LNCAP (cell line): ENCODE measurements at regions not wholly inside any gene's neighbourhood (a gene's known extent, or its start where the extent isn't known, plus 50 kb on each side); places are given as distances from the start of the nearest gene placed in this dataset.

ENCODE experiments used
- TF ChIP-seq, protein P1 (sequence below): fragments of 450-650 bp; IDR thresholded peaks from 2 replicates; pipeline ENCODE4 v1.5.1; 2017; ENCODE audit warnings: mild to moderate bottlenecking

DNA sequence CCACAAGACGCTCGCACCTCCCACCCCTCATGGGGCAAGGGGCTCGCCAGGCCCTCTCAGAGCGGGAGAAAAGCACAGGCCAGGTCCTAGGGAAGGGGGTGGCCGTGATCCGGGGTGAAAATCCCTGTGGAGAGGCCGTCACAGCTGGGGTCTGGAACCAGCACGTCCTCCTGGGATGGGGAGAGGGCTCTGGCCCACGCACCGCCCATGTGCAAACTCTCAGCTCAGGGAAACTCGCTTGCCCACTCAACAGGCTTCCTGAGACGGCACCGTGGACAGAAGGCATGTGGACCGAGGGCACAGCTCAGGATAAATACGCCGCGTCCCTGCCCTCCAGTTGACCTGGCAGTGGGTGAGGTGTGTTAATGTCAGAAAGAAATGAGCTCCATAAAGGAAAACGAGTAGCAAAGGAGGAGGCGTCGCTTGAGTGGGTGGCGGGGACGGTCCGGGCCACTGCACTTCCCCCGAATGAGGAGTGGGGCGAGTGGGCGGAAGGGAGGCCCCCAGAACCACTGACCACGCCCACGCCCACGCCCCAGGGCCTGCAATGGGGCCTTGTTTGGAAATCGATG is 57.6 kb upstream of the GALNT9 start:
- TF ChIP-seq, protein P1, sequence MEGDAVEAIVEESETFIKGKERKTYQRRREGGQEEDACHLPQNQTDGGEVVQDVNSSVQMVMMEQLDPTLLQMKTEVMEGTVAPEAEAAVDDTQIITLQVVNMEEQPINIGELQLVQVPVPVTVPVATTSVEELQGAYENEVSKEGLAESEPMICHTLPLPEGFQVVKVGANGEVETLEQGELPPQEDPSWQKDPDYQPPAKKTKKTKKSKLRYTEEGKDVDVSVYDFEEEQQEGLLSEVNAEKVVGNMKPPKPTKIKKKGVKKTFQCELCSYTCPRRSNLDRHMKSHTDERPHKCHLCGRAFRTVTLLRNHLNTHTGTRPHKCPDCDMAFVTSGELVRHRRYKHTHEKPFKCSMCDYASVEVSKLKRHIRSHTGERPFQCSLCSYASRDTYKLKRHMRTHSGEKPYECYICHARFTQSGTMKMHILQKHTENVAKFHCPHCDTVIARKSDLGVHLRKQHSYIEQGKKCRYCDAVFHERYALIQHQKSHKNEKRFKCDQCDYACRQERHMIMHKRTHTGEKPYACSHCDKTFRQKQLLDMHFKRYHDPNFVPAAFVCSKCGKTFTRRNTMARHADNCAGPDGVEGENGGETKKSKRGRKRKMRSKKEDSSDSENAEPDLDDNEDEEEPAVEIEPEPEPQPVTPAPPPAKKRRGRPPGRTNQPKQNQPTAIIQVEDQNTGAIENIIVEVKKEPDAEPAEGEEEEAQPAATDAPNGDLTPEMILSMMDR, result no peak

DNA sequence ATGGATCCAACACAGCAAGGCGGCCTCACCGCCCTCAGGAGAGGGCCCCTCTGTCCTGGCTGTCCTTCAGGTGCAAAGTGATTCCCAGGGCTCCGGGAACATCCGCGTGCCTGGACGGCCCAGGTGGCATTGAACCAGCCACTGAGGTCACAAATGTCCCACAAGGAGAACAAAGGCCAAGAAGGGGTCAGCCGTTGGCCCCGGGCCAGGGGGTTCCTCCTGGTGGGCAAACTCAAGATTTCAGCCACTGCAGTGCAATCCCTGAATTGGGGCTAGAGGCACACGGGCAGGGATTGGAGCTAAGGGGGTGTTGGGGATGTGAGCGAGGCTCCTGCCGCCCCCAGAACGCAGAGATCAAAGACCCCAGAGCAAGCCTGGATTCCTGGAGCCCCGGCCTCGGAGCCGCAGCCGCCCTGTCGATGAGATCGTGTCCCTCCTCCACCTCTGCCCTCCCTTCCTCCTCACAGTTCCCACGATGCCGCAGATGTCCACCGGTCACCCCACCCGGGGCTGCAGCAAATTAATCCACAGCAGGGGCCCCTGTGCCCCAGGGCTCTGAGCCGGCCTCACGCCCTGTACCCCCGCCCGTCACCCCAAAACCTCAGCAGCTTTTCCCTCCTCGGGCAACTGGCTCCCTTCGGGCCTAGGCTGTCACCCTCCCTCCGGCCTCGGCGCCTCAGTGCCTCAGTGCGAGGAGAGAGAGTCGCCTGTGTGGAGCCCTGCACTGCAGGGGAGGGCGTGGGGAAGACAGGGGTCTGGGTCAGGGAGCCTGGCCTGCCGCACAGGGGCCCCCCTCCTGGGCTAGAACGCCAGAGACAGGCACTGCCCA is 56.7 kb upstream of the GALNT9 start:
- TF ChIP-seq, protein P1, result no peak

GRCh38 chr12:132384916-132385774 is 55.8 kb upstream of the GALNT9 start:
- TF ChIP-seq, protein P1, result no peak

GRCh38 chr12:132380641-132381040 is 51.3 kb upstream of the GALNT9 start:
- TF ChIP-seq, protein P1, result no peak

DNA sequence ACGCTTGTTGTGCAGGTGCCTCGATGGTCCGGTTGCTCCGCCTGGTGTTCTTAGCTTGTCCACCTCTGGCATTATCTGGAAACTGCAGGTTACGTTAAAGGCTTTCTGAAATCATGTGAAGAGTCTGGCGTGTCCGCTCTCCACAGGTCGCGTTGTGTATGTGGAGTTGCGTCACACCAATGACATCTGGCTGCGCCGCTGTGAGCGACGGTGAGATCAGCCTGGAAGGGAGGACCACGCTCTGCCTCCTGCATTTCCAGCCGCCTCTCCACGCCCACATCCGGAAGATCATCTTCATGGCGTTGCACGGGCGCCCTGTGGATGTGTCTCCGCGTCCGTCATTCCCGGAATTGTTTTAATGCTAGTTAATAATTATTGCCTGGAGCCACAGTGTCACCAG is 50.6 kb upstream of the GALNT9 start:
- TF ChIP-seq, protein P1, result no peak

GRCh38 chr12:132379576-132379975 is 50.2 kb upstream of the GALNT9 start:
- TF ChIP-seq, protein P1, result no peak
